Ascending aorta (tissue), 2 donors: ENCODE measurements at regions not wholly inside any gene's neighbourhood (a gene's known extent, or its start where the extent isn't known, plus 50 kb on each side); places are given as distances from the start of the nearest gene placed in this dataset.

Source experiments
- DNase-seq, 2 donors: peaks; one replicate each; pipeline ENCODE4 v3.0.0-alpha.2; 2019; ENCODE audit warnings: low spot score in 2 of 2
- H3K27ac ChIP-seq, 2 donors: fragments of 200-600 bp; sonication (generic); one replicate each; pipeline ENCODE4 v1.5.1; 2016 to 2017; ENCODE audit warnings: mild to moderate bottlenecking in 1 of 2
- H3K27me3 ChIP-seq: fragments of 200-600 bp; sonication (generic); one replicate; pipeline ENCODE4 v1.5.1; 2017
- H3K36me3 ChIP-seq, 2 donors: fragments of 200-600 bp; sonication (generic); one replicate each; pipeline ENCODE4 v1.5.1; 2016
- H3K4me1 ChIP-seq, 2 donors: fragments of 200-600 bp; sonication (generic); one replicate each; pipeline ENCODE4 v1.5.1; 2016 to 2017; ENCODE audit warnings: mild to moderate bottlenecking in 1 of 2
- H3K4me3 ChIP-seq, 2 donors: fragments of 200-600 bp; sonication (generic); one replicate each; pipeline ENCODE4 v1.5.1; 2016 to 2017; ENCODE audit warnings: mild to moderate bottlenecking in 1 of 2
- H3K9me3 ChIP-seq, 2 donors: fragments of 200-600 bp; sonication (generic); one replicate each; pipeline ENCODE4 v1.5.1; 2016
- intact Hi-C: fragments of 100-400 bp; cut with DNase I; formaldehyde crosslinking; loops from one replicate; pipeline ENCODE4 v1.15.1; 2023
- TF ChIP-seq, protein P1 (sequence below), 3 experiments: fragments of 200-600 bp in 2 of 3; fragments of 450-650 bp in 1 of 3; sonication (generic) in 2 of 3; IDR thresholded peaks; one replicate each; pipeline ENCODE4 v1.5.1; 2016 to 2019; ENCODE audit warnings: antibody characterized with exemption in 3 of 3, mild to moderate bottlenecking in 1 of 3, moderate library complexity in 1 of 3

DNA sequence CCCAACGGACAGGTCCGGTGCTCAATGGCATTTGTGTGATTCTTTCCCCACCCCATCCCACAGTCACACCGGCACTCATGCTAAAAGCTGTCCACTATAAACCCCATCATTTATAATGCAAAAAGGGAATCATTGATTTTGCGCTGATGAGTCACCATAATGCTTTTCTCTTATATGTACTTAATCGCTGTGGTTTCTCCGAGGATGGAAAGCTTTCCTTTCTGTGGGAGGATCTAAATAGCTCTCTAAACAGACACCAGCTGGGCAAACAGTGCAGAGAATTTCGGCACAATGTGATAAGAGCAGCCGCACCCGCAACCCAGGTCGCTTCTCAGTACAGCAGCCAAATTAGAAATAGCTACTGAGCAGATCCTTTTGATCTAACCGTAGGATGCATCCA is 85.6 kb downstream of the SETD4 start:
- H3K36me3 ChIP-seq = no peaks in the 10 kb centered on the region
- H3K27me3 ChIP-seq = no peaks in the 10 kb centered on the region
- TF ChIP-seq, protein P1, sequence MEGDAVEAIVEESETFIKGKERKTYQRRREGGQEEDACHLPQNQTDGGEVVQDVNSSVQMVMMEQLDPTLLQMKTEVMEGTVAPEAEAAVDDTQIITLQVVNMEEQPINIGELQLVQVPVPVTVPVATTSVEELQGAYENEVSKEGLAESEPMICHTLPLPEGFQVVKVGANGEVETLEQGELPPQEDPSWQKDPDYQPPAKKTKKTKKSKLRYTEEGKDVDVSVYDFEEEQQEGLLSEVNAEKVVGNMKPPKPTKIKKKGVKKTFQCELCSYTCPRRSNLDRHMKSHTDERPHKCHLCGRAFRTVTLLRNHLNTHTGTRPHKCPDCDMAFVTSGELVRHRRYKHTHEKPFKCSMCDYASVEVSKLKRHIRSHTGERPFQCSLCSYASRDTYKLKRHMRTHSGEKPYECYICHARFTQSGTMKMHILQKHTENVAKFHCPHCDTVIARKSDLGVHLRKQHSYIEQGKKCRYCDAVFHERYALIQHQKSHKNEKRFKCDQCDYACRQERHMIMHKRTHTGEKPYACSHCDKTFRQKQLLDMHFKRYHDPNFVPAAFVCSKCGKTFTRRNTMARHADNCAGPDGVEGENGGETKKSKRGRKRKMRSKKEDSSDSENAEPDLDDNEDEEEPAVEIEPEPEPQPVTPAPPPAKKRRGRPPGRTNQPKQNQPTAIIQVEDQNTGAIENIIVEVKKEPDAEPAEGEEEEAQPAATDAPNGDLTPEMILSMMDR (IDR thresholded peaks at IDR 0.05) = no peak
- no peak for DNase-seq
- H3K4me1 ChIP-seq = no peaks in the 10 kb centered on the region
- no peak overlapping the region for H3K27ac ChIP-seq
- intact Hi-C loops = no loop called here
- no peak overlapping the region for H3K4me3 ChIP-seq
- no peaks in the 10 kb centered on the region for H3K9me3 ChIP-seq

DNA sequence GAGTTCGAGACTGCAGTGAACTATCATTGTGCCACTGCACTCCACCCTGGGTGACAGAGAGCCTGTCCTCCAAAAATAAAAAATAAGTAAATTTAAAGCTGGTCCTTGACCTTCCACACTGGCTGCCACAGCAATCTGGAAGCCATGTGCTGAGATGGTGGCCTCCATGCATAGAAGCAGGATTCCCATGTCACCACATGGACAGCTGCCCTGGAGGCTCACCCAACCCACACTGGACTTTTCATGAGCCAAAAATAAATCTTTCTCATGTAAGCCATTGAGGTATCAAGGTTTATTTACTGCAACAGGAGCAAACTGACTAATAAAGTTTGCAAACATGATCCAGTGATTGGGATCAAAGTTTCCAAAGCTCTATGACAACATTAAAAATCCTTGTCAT is 88.5 kb downstream of the SETD4 start:
- TF ChIP-seq, protein P1 (IDR thresholded peaks at IDR 0.05) = no peak
- Histone ChIP-seq H3K4me1 (no peaks in the 10 kb centered on the region), H3K4me3 (no peak overlapping the region)

DNA sequence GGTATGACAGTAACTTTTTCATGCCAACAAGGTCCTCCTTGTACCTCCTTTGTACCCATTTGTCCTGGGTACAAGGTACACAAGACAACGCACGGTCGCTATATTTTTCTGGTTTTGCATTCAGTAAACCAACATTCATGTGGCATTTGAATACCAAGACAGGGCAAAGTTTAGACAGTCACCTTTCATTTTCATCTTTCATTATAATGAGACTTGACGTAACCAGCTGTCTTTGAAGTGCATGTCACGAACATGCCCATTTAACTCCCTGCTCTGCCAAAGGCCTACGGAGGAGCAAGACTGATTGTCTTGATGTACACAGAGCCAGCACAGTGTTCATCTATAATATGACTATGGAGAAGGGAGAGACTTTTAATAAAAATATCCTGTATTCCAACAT is 91.0 kb downstream of the SETD4 start:
- no peaks in the 10 kb centered on the region for H3K27me3 ChIP-seq
- no peak overlapping the region for H3K27ac ChIP-seq
- no peak overlapping the region for H3K4me3 ChIP-seq
- H3K36me3 ChIP-seq = no peaks in the 10 kb centered on the region
- no peaks in the 10 kb centered on the region for H3K9me3 ChIP-seq
- intact Hi-C loops = no loop called here
- TF ChIP-seq, protein P1 (IDR thresholded peaks at IDR 0.05) = no peak
- no peaks in the 10 kb centered on the region for H3K4me1 ChIP-seq
- no peak for DNase-seq

More for the DNA sequence above, 88.5 kb downstream of the SETD4 start:
- intact Hi-C loops = no loop called here
- no peaks in the 10 kb centered on the region for H3K27me3 ChIP-seq
- no peaks in the 10 kb centered on the region for H3K9me3 ChIP-seq
- H3K36me3 ChIP-seq = no peaks in the 10 kb centered on the region
- no peak for DNase-seq
- H3K27ac ChIP-seq = no peak overlapping the region

DNA sequence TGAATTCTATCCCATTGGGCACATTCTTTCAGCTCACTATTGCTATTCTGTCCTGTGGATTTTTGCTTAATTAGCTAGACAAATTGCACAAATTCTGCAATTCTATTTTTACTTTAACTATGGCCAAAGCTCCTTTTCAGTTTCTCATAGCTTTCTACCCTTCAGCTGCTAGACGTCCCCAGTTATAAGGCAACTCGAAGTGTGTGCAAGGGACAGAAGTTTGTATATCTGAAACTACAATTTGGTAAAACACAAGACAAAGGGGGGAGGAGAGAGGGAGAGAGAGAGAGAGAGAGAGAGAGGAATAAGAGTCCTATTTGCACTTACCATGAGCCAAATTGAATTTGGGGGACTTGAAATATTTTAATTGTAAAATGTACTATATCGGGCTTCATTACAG is 91.8 kb downstream of the SETD4 start:
- H3K36me3 ChIP-seq = no peaks in the 10 kb centered on the region
- no peaks in the 10 kb centered on the region for H3K4me1 ChIP-seq
- no peak overlapping the region for H3K27ac ChIP-seq
- H3K4me3 ChIP-seq = no peak overlapping the region
- TF ChIP-seq, protein P1 (IDR thresholded peaks at IDR 0.05) = no peak
- H3K27me3 ChIP-seq = no peaks in the 10 kb centered on the region
- no peak for DNase-seq
- no peaks in the 10 kb centered on the region for H3K9me3 ChIP-seq
- intact Hi-C loops = no loop called here

DNA sequence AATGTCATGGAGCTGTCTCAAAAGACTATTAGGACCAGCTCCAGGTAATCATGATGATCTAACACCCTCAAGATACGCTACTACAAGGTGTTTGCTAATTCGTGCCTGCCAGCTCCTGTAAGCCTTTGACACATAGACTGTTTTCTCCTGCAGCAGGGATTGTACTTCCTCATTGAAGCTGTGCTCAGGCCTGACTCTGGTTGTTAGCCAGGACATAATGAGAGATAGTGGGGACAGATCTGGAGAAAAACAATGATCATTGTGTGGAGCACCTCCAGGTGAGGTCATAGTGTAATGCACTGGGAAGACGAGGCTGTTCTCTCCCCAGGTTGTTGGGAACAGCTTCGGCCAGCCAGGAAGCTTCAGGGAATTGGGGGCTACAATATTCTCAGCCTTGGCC is 94.6 kb downstream of the SETD4 start:
- TF ChIP-seq, protein P1 (IDR thresholded peaks at IDR 0.05) = no peak
- no peak overlapping the region for H3K4me3 ChIP-seq
- H3K36me3 ChIP-seq = no peaks in the 10 kb centered on the region
- no peaks in the 10 kb centered on the region for H3K27me3 ChIP-seq
- no peak for DNase-seq
- no peak overlapping the region for H3K27ac ChIP-seq
- H3K9me3 ChIP-seq = no peaks in the 10 kb centered on the region
- no peaks in the 10 kb centered on the region for H3K4me1 ChIP-seq
- intact Hi-C loops = no loop called here

DNA sequence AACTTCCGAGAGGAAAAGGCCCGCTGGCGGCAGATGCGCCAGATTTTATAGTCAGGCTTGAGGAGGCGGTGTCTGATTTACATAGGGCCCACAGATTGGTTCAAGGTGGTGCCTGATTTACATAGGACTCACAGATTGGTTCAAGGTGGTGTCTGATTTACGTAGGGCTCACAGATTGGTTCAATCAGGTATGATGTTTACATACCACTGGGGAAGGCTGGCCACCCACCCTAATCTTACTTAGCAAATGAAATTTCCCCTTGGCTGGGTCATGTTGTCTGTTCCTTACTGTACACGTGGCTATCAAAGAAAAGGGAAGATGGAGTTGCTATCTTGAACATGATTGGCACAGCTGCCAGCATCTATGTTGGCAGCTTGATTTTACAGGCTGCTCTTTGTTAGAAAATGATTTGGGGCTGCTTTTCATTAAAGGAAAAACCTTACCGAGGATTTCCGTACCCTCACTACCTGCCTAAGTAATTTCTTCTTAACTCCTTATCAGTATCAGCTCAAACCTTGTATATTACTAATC is 96.3 kb downstream of the SETD4 start:
- H3K27ac ChIP-seq = no peak overlapping the region
- no peaks in the 10 kb centered on the region for H3K36me3 ChIP-seq
- no peak overlapping the region for H3K4me3 ChIP-seq
- H3K9me3 ChIP-seq = no peaks in the 10 kb centered on the region
- intact Hi-C loops = no loop called here
- DNase-seq = no peak
- TF ChIP-seq, protein P1 (IDR thresholded peaks at IDR 0.05) = no peak
- H3K27me3 ChIP-seq = no peaks in the 10 kb centered on the region
- H3K4me1 ChIP-seq = no peaks in the 10 kb centered on the region
